Dermis microvascular lymphatic vessel endothelial cell (primary cell): ENCODE measurements at regions not wholly inside any gene's neighbourhood (a gene's known extent, or its start where the extent isn't known, plus 50 kb on each side); places are given as distances from the start of the nearest gene placed in this dataset.
A peak's percentile ranks its signal among the peaks of the same experiment; 100 is the strongest.

Experiments used
- DNase-seq, 2 donors: peaks; one replicate each; pipeline versions ENCODE4 v3.0.0 to v3.0.0-alpha.2; 2010; ENCODE audit warnings: low read depth in 2 of 2

GRCh38 chrX:15191830-15192229, 78.1 kb downstream of the ASB9 start:
- no peak for DNase-seq

- no peak for DNase-seq
Measured at GRCh38 chrX:15188039-15188438, 81.8 kb downstream of the ASB9 start.

- DNase-seq = no peak
Measured at GRCh38 chrX:15177316-15177715, 92.6 kb downstream of the ASB9 start.

DNA sequence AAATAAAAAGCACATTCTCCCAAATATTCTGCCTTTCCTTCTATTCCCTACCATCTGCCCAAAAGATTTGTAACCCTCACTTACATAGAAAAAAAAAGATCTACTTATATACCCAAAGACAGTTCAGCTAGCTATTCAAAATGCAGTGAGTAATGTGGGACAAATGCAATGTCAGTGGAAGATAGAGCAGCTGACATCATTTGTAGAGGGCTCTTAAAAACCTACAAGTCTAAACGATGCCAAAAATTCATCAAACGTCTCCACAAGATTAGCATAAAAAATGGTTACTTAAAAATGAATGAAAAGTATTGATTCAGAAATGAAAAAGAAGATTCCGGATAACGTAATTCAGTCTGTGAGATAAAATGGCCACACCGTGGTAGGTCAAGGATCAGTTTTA, 96.5 kb downstream of the ASB9 start:
- DNase-seq = no peak

GRCh38 chrX:15170927-15171326, 99.0 kb downstream of the ASB9 start:
- no peak for DNase-seq

GRCh38 chrX:15167826-15168225, 102.1 kb downstream of the ASB9 start:
- DNase-seq = no peak

DNA sequence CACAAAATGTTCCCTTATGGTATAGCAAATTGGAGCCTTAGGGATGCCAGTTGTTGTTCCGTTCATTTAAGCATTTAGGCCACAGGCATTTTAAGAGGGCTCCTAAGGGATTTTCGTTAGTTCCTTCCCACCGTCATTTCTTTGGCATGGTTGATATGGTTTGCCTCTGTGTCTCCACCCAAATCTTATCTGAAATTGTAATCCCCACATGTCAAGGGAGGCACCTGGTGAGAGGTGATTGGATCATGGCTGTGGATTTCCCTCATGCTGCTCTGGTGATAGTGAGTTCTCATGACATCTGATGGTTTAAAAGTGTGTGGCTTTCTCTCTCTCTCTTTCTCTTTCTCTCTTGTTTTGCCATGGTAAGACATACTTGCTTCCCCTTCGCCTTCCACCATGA, 104.1 kb downstream of the ASB9 start:
- DNase-seq = no peak

- no peak for DNase-seq
Measured at GRCh38 chrX:15163131-15163530, 106.8 kb downstream of the ASB9 start.

DNA sequence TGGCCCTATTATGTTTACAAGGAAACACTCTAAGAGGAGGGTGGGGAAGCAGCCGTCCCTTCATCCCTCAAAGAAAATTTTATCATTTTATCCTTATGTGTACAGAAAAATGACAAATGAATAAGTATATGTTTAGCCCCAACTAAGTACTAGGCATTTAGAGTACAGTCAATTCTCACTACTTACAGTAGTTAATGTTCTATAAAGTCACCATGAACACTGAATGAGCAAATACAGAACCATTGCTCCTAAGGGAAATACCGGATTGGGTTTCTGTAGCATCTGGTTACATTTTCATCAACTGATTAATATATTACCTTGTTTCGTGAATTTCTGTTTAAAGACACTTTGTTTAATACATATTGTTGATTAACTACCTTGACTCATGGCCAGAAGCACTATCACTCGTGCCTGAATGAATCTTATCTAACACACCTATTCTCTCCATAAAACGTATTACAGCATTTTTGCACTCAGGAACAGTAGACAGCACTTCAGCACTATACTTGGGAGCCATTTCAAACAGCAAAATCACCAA, 109.3 kb downstream of the ASB9 start:
- DNase-seq = no peak

DNA sequence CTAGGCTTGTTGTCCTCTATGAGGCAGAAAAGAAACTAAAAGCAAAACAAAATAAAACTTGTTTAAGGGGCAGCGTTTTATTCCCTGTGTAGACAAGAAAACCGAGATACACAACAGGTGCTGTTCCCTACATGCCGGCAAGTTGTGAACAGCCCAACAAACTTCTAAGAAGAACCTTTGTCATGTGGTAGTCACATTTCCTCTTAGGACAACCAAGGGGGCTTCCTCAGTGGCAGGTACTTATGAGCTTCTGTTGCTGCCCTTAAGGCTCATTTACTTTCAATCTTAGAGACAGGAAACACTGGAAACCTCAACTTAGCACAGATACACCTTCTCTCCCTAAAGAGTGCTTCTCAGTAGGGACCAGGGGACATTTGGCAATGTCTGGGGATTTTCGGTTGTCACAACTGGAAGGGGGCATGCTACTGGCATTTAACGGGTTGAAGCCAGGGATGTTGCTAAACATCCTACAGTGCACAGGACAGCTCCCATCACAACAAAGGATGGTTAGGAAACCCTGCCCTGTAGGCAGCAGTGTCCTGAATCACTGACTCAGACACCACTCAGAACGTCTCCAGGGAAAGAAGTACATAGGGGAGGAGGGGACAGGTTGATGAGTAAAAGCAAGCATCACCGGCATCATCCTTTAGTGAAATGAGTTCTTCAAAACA, 111.0 kb downstream of the ASB9 start:
- DNase-seq = no peak

DNA sequence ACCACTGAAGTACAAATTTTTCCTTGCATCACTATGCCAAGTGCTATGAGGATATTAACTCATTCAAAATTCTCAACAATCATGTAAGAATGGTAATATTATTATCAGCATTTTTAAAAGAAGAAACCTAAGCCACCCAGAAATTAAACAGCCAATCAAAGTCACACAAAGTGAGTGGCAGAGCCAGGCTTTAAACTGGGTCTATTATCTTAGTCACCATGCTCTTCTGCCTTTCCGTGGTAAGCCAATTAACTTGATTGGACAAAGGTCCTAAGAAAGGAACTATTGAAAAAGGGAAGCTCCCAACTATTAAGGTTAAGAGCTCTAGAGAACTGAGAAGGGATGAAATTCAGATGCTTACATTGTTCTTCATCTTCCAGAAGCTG, 111.5 kb downstream of the ASB9 start:
- no peak for DNase-seq

DNA sequence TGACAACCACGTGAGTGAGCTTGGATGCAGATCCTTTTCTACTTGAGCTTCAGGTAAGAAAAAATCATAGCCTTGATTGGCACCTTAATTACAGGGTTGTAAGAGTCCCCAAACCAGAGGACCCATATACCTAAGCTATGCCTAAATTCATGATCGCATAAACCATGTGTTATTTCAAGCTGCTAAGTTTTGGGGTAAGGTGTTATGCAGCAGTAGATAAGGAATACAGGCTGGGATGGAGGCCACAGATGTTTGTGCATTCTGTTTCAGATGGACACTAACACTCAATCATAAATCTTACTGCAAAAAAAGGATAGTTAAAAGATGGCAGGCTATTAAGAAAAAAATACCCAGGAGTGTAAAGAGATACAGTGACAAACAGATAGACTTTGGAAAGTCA, 112.3 kb downstream of the ASB9 start:
- DNase-seq = no peak

DNA sequence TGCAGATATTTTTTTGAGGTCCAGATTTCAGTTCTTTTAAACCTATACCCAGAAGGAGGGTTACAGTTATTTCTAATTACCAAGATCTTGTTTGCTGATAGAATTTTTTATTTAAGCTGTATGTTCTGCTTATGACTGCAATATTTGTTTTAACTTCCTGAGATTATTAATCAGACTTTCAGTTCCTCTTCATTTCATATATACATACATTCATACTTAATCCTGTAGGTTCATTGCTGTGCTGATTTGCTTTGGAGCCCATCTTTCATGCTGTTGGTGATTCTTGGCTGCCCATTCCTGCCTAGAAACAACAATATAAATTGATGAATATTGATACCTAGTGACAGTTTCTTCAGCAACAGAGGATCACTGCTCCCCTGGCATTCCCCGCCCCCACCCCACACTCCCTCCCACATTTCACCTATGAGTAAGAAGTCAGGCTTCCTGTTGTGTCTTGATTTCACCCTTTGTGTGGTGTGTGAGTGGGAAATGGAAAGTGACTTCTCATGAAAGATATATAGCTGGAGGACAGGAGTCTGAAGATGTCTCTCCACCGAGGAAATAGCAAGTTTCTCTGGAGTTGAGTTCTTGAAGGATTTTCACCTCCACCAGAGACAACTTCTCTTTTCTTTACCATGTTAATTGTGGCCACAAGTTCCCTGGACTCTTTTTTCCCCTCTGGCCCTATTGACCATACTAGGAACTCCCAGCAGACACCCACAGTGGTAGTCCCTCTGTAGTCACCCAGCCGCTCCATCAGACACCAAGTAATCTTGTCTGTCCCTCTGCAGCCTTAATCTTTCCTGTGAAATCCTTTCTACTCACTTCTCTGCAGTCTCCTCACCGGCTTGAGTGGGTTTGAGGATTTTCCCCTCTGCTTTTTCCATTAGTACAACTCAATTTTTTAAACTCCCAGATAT, 118.4 kb downstream of the ASB9 start:
- DNase-seq = peak in 1 of 2 donors; percentile 44

DNA sequence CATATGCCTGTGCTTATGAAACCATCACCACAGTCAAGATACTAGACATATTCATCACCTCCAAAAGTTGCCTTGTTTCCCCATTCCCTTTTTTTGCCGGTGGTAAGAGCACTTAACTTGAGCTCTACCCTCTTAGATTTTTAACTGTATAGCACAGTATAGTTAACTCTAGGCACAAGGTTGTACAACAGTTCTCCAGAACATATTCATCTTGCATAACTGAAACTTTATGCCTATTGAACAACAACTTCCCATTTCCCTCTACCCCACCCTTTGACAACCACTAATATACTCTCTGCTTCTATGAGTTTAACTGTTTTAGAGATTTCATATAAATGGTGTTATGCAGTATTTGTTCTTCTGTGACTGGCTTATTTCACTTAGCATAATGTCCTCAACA, 119.3 kb downstream of the ASB9 start:
- no peak for DNase-seq

DNA sequence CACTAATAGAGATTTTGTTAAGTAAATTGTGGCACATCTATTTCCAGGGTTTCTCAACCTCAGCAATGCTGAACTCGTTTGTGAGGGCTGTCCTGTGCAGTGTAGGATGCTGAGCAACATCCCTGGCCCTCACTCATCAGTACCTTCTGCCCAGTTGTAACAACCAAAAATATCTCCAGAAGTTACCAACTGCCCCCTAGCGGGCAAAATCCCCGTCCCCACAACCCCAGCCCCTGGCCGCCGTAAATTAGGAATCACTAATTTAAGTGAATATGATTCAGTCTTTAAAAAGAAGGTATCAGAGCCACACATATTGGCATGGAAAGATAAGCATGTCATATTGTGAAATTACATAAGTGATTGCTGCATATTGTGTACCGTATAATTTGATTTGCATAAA, 123.4 kb downstream of the ASB9 start:
- peak; percentile 1 to 21 for DNase-seq

DNA sequence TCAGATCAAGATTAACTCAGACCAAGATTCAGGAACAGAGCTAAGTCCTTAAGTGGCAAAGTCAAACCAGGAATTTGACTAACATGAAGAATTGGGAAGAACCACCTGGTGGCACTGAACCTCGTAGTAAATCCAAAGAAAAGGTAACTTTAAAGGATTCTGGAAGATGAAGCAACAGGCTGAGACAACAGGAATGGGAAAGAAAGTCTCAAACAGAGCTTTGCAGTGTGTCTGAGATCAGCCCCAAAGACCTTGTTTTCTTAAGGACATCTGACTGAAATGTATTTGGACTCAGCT, 126.1 kb downstream of the ASB9 start:
- DNase-seq = no peak

DNA sequence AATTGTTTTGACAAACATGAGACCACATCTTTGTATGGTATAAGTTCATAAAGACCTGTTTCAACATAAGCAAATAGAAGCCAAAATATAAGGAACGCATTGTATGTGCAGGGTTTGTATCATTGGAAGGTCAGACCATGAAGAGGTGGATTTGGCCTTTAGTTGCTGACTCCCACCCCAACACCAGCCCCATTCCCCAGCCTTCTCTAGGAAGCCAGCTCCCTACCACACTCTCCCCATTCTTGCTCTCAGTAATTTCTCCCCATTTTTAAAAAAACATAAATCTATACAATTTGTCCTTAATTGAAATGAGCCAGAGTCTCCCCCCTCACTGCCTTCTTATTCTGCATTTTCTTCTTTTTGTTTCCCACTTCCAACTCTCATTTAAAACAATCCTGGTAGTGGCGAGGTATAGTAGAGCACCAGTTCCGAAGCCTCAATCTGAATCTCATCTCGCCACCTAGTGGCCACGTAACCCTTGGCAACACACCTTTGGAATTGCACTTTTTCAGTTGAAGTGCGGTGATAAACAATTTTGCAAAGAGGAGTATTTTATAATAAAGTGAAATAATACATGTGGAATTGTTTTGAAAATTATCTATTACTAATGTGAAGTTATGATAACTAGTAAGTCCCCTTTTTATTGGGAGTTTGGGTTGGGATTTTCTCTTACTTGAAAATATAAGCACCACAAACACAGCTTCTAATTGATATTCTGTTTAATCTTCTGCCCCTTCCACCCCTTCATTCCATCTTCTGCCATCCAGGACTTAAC, 126.6 kb downstream of the ASB9 start:
- peak; percentile 31 to 42 for DNase-seq

GRCh38 chrX:15142084-15142715, 127.7 kb downstream of the ASB9 start:
- DNase-seq = no peak

DNA sequence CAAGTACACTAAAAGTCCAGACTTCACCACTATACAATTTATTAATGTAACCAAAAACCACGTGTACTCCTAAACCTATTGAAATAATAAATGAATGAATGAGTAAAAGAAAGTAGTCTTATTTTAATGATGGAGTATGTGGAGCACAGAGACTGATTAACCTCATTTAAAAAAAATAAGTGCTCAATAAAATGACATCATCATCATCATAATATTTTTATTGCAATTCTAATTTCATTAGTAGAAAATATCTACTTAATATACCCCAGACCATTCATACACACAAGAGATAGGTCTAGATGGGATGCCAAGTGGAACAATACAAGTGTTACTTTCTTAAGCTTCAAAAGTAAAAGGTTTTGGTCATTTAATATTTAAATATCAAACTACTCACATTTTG, 133.1 kb downstream of the ASB9 start:
- DNase-seq = no peak

DNA sequence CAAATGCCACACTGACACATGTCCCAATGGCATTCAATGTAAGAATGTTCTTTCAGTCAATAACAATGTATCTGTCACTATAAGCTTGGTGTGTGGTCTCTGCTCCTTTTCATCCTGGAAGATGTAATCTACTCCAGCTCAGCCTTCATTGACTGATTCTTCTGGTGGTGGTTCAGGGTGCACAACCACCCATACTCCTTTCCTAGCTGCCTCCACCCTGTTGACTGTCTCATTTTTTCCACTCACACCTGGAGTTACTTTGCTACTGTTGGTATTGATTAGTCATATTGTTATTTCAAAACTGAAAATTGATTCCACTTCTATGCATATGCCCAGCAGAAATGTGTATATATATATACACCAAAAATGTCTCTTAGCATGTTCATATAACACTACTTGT, 140.5 kb downstream of the ASB9 start:
- no peak for DNase-seq

GRCh38 chrX:15128861-15129260, 141.0 kb downstream of the ASB9 start:
- no peak for DNase-seq

GRCh38 chrX:15127010-15127409, 142.9 kb downstream of the ASB9 start:
- no peak for DNase-seq
